GM23338 (cell line): ENCODE measurements at regions not wholly inside any gene's neighbourhood (a gene's known extent, or its start where the extent isn't known, plus 50 kb on each side); places are given as distances from the start of the nearest gene placed in this dataset.

Experiments used
- ATAC-seq: fragments of 200-7000 bp; cut with Tn5 transposase; 3 replicates; pipeline ENCODE4 v1.9.1; 2020
- DNase-seq: peaks from one replicate; pipeline ENCODE4 v3.0.0-alpha.2; 2015; ENCODE audit warnings: low spot score
- H2AFZ ChIP-seq: fragments of 200-600 bp; sonication (generic); 2 replicates; pipeline ENCODE4 v1.8.0; 2016; ENCODE audit warnings: antibody characterized with exemption, mild to moderate bottlenecking, moderate library complexity
- H3F3A ChIP-seq: fragments of 200-600 bp; sonication (generic); replicated peaks from 2 replicates; pipeline ENCODE4 v1.8.0; 2017; ENCODE audit warnings: antibody characterized with exemption, mixed run types, low read depth
- H3K27ac ChIP-seq: fragments of 200-600 bp; sonication (generic); 2 replicates; pipeline ENCODE4 v1.6.1; 2016; ENCODE audit warnings: low read depth
- H3K27me3 ChIP-seq: fragments of 200-600 bp; sonication (generic); 2 replicates; pipeline ENCODE4 v1.8.0; 2016; ENCODE audit warnings: mild to moderate bottlenecking, mixed run types, moderate library complexity; ENCODE audit not compliant: insufficient read depth
- H3K36me3 ChIP-seq: fragments of 200-600 bp; sonication (generic); 2 replicates; pipeline ENCODE4 v1.8.0; 2016; ENCODE audit warnings: mild to moderate bottlenecking; ENCODE audit not compliant: insufficient read depth
- H3K4me1 ChIP-seq: fragments of 200-600 bp; sonication (generic); 2 replicates; pipeline ENCODE4 v1.8.0; 2016; ENCODE audit warnings: mild to moderate bottlenecking, moderate library complexity; ENCODE audit not compliant: insufficient read depth
- H3K4me2 ChIP-seq: fragments of 200-600 bp; sonication (generic); 2 replicates; pipeline ENCODE4 v1.7.1; 2017; ENCODE audit warnings: mixed run types
- H3K4me3 ChIP-seq: fragments of 200-600 bp; sonication (generic); 2 replicates; pipeline ENCODE4 v1.6.1; 2016; ENCODE audit warnings: mixed run types
- H3K79me2 ChIP-seq: fragments of 200-600 bp; sonication (generic); replicated peaks from 2 replicates; pipeline ENCODE4 v1.8.0; 2017; ENCODE audit warnings: mild to moderate bottlenecking; ENCODE audit not compliant: insufficient read depth
- H3K9me2 ChIP-seq: fragments of 200-600 bp; sonication (generic); 2 replicates; pipeline ENCODE4 v1.8.0; 2017; ENCODE audit not compliant: insufficient read depth
- H4K20me1 ChIP-seq: fragments of 200-600 bp; sonication (generic); replicated peaks from 2 replicates; pipeline ENCODE4 v1.8.0; 2017; ENCODE audit warnings: mild to moderate bottlenecking; ENCODE audit not compliant: insufficient read depth
- H3K27ac Mint-ChIP-seq: 2 replicates; pipeline ENCODE4 v1.8.0; 2020; ENCODE audit warnings: inconsistent platforms, mild to moderate bottlenecking, moderate library complexity, mixed read lengths
- H3K27me3 Mint-ChIP-seq: 3 replicates; pipeline ENCODE4 v1.8.0; 2022; ENCODE audit warnings: low read depth, mild to moderate bottlenecking, moderate library complexity, mixed read lengths, inconsistent platforms; ENCODE audit not compliant: insufficient read depth, poor library complexity
- H3K36me3 Mint-ChIP-seq: 3 replicates; pipeline ENCODE4 v1.8.0; 2021; ENCODE audit warnings: low read depth, mild to moderate bottlenecking, inconsistent platforms, moderate library complexity, mixed read lengths
- H3K4me1 Mint-ChIP-seq: 3 replicates; pipeline ENCODE4 v1.8.0; 2020; ENCODE audit warnings: mild to moderate bottlenecking, inconsistent platforms, mixed read lengths
- H3K4me3 Mint-ChIP-seq: 3 replicates; pipeline ENCODE4 v1.8.0; 2021; ENCODE audit warnings: moderate library complexity, mild to moderate bottlenecking, inconsistent platforms, mixed read lengths
- H3K9me3 Mint-ChIP-seq: 3 replicates; pipeline ENCODE4 v1.8.0; 2020; ENCODE audit warnings: moderate library complexity, mild to moderate bottlenecking, inconsistent platforms, mixed read lengths
- CREB1 ChIP-seq: fragments of 250-450 bp; sonication (Bioruptor Pico); IDR thresholded peaks from 2 replicates; pipeline ENCODE4 v1.5.0; 2020; ENCODE audit warnings: low read depth, mild to moderate bottlenecking, moderate library complexity
- EZH2 ChIP-seq: fragments of 200-600 bp; sonication (generic); IDR thresholded peaks from one replicate; pipeline ENCODE4 v1.8.0; 2017; ENCODE audit warnings: antibody characterized with exemption, mild to moderate bottlenecking, low read depth; ENCODE audit not compliant: unreplicated experiment
- EZH2phosphoT487 ChIP-seq: fragments of 200-600 bp; sonication (generic); IDR thresholded peaks from one replicate; pipeline ENCODE4 v1.8.1; 2018; ENCODE audit warnings: antibody characterized with exemption; ENCODE audit not compliant: unreplicated experiment
- JUNB ChIP-seq: IDR thresholded peaks from one replicate; pipeline ENCODE4 v1.6.1; 2016; ENCODE audit warnings: antibody characterized with exemption; ENCODE audit not compliant: unreplicated experiment
- NANOG ChIP-seq: IDR thresholded peaks from 2 replicates; pipeline ENCODE4 v1.6.1; 2016; ENCODE audit warnings: antibody characterized with exemption, borderline replicate concordance
- POLR2AphosphoS5 ChIP-seq: IDR thresholded peaks from 2 replicates; pipeline ENCODE4 v1.6.1; 2016; ENCODE audit warnings: antibody characterized with exemption, low read depth
- STAT1 ChIP-seq: IDR thresholded peaks from one replicate; pipeline ENCODE4 v1.6.1; 2016; ENCODE audit warnings: antibody characterized with exemption; ENCODE audit not compliant: unreplicated experiment
- ZNF114 ChIP-seq: fragments of 250-450 bp; sonication (Bioruptor Pico); IDR thresholded peaks from 2 replicates; pipeline ENCODE4 v1.5.0; 2020; ENCODE audit warnings: mild to moderate bottlenecking, moderate library complexity
- ZNF331 ChIP-seq: fragments of 250-450 bp; sonication (Bioruptor Pico); IDR thresholded peaks from 2 replicates; pipeline ENCODE4 v1.5.0; 2020; ENCODE audit warnings: low read depth, mild to moderate bottlenecking, moderate library complexity
- TF ChIP-seq, protein P1 (sequence below): IDR thresholded peaks from 2 replicates; pipeline ENCODE4 v1.6.1; 2016; ENCODE audit warnings: antibody characterized with exemption
- TF ChIP-seq, protein P2 (sequence below), 2 experiments: fragments of 200-600 bp in 1 of 2; sonication (generic) in 1 of 2; conservative IDR thresholded peaks; 2 replicates each; pipeline versions ENCODE4 v1.5.1 to v1.6.1; 2016 to 2017; ENCODE audit warnings: antibody characterized with exemption in 2 of 2, low read depth in 2 of 2, mild to moderate bottlenecking in 2 of 2, moderate library complexity in 1 of 2
- TF ChIP-seq, protein P3 (sequence below): IDR thresholded peaks from one replicate; pipeline ENCODE4 v1.6.1; 2018; ENCODE audit warnings: antibody characterized with exemption; ENCODE audit not compliant: unreplicated experiment
- TF ChIP-seq, protein P4 (sequence below): fragments of 250-450 bp; sonication (Bioruptor Pico); IDR thresholded peaks from 2 replicates; pipeline ENCODE4 v1.5.0; 2020; ENCODE audit warnings: mild to moderate bottlenecking, moderate library complexity

DNA sequence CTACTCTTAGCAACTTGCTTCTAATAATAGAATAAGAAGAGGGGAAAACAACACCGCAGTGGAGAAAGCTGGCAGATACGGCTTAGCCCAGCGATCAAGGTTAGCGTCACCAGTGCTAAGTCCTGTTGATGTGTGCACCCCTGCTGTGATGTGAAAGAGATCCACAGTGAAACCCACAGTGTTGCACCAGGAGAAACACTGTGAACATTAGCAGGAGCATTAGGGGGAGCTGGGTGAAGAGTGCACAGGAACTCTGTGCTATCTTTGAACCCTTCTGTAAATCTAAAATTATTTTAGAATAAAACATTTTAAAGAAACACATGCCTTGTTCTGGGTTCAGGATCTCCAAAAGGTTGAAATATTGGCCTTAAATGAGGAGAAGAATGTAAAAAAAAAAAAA, 154.1 kb upstream of the UNC5B start:
- TF ChIP-seq, protein P1, sequence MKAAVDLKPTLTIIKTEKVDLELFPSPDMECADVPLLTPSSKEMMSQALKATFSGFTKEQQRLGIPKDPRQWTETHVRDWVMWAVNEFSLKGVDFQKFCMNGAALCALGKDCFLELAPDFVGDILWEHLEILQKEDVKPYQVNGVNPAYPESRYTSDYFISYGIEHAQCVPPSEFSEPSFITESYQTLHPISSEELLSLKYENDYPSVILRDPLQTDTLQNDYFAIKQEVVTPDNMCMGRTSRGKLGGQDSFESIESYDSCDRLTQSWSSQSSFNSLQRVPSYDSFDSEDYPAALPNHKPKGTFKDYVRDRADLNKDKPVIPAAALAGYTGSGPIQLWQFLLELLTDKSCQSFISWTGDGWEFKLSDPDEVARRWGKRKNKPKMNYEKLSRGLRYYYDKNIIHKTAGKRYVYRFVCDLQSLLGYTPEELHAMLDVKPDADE = no peak
- TF ChIP-seq NANOG (no peak), ZNF331 (CRISPR knock-in tag) (no peak), CREB1 (CRISPR knock-in tag) (no peak), POLR2AphosphoS5 (no peak), EZH2phosphoT487 (no peak), ZNF114 (CRISPR knock-in tag) (no peak), JUNB (no peak), EZH2 (no peak), STAT1 (no peak)
- TF ChIP-seq, protein P2, sequence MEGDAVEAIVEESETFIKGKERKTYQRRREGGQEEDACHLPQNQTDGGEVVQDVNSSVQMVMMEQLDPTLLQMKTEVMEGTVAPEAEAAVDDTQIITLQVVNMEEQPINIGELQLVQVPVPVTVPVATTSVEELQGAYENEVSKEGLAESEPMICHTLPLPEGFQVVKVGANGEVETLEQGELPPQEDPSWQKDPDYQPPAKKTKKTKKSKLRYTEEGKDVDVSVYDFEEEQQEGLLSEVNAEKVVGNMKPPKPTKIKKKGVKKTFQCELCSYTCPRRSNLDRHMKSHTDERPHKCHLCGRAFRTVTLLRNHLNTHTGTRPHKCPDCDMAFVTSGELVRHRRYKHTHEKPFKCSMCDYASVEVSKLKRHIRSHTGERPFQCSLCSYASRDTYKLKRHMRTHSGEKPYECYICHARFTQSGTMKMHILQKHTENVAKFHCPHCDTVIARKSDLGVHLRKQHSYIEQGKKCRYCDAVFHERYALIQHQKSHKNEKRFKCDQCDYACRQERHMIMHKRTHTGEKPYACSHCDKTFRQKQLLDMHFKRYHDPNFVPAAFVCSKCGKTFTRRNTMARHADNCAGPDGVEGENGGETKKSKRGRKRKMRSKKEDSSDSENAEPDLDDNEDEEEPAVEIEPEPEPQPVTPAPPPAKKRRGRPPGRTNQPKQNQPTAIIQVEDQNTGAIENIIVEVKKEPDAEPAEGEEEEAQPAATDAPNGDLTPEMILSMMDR (conservative IDR thresholded peaks at IDR 0.05; ENCODE audit: low read depth in 2 of 2) = no peak
- TF ChIP-seq, protein P3, sequence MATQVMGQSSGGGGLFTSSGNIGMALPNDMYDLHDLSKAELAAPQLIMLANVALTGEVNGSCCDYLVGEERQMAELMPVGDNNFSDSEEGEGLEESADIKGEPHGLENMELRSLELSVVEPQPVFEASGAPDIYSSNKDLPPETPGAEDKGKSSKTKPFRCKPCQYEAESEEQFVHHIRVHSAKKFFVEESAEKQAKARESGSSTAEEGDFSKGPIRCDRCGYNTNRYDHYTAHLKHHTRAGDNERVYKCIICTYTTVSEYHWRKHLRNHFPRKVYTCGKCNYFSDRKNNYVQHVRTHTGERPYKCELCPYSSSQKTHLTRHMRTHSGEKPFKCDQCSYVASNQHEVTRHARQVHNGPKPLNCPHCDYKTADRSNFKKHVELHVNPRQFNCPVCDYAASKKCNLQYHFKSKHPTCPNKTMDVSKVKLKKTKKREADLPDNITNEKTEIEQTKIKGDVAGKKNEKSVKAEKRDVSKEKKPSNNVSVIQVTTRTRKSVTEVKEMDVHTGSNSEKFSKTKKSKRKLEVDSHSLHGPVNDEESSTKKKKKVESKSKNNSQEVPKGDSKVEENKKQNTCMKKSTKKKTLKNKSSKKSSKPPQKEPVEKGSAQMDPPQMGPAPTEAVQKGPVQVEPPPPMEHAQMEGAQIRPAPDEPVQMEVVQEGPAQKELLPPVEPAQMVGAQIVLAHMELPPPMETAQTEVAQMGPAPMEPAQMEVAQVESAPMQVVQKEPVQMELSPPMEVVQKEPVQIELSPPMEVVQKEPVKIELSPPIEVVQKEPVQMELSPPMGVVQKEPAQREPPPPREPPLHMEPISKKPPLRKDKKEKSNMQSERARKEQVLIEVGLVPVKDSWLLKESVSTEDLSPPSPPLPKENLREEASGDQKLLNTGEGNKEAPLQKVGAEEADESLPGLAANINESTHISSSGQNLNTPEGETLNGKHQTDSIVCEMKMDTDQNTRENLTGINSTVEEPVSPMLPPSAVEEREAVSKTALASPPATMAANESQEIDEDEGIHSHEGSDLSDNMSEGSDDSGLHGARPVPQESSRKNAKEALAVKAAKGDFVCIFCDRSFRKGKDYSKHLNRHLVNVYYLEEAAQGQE = no peak
- TF ChIP-seq, protein P4, sequence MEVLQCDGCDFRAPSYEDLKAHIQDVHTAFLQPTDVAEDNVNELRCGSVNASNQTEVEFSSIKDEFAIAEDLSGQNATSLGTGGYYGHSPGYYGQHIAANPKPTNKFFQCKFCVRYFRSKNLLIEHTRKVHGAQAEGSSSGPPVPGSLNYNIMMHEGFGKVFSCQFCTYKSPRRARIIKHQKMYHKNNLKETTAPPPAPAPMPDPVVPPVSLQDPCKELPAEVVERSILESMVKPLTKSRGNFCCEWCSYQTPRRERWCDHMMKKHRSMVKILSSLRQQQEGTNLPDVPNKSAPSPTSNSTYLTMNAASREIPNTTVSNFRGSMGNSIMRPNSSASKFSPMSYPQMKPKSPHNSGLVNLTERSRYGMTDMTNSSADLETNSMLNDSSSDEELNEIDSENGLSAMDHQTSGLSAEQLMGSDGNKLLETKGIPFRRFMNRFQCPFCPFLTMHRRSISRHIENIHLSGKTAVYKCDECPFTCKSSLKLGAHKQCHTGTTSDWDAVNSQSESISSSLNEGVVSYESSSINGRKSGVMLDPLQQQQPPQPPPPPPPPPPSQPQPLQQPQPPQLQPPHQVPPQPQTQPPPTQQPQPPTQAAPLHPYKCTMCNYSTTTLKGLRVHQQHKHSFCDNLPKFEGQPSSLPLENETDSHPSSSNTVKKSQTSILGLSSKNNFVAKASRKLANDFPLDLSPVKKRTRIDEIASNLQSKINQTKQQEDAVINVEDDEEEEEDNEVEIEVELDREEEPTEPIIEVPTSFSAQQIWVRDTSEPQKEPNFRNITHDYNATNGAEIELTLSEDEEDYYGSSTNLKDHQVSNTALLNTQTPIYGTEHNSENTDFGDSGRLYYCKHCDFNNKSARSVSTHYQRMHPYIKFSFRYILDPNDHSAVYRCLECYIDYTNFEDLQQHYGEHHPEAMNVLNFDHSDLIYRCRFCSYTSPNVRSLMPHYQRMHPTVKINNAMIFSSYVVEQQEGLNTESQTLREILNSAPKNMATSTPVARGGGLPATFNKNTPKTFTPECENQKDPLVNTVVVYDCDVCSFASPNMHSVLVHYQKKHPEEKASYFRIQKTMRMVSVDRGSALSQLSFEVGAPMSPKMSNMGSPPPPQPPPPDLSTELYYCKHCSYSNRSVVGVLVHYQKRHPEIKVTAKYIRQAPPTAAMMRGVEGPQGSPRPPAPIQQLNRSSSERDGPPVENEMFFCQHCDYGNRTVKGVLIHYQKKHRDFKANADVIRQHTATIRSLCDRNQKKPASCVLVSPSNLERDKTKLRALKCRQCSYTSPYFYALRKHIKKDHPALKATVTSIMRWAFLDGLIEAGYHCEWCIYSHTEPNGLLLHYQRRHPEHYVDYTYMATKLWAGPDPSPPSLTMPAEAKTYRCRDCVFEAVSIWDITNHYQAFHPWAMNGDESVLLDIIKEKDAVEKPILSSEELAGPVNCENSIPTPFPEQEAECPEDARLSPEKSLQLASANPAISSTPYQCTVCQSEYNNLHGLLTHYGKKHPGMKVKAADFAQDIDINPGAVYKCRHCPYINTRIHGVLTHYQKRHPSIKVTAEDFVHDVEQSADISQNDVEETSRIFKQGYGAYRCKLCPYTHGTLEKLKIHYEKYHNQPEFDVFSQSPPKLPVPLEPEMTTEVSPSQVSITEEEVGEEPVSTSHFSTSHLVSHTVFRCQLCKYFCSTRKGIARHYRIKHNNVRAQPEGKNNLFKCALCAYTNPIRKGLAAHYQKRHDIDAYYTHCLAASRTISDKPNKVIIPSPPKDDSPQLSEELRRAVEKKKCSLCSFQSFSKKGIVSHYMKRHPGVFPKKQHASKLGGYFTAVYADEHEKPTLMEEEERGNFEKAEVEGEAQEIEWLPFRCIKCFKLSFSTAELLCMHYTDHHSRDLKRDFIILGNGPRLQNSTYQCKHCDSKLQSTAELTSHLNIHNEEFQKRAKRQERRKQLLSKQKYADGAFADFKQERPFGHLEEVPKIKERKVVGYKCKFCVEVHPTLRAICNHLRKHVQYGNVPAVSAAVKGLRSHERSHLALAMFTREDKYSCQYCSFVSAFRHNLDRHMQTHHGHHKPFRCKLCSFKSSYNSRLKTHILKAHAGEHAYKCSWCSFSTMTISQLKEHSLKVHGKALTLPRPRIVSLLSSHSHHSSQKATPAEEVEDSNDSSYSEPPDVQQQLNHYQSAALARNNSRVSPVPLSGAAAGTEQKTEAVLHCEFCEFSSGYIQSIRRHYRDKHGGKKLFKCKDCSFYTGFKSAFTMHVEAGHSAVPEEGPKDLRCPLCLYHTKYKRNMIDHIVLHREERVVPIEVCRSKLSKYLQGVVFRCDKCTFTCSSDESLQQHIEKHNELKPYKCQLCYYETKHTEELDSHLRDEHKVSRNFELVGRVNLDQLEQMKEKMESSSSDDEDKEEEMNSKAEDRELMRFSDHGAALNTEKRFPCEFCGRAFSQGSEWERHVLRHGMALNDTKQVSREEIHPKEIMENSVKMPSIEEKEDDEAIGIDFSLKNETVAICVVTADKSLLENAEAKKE = no peak
- Mint-ChIP-seq H3K4me3 (no peak overlapping the region), H3K27me3 (peaks cover 12% of the 10 kb centered on the region), H3K4me1 (peaks cover 8% of the 10 kb centered on the region), H3K27ac (no peak overlapping the region), H3K9me3 (no peaks in the 10 kb centered on the region), H3K36me3 (no peaks in the 10 kb centered on the region)
- Histone ChIP-seq H2AFZ (no peak overlapping the region), H4K20me1 (no peaks in the 10 kb centered on the region), H3K36me3 (no peaks in the 10 kb centered on the region), H3K4me1 (no peaks in the 10 kb centered on the region), H3F3A (no peaks in the 10 kb centered on the region), H3K27me3 (no peaks in the 10 kb centered on the region), H3K9me2 (no peaks in the 10 kb centered on the region), H3K27ac (no peak overlapping the region), H3K4me2 (no peak overlapping the region), H3K4me3 (no peak overlapping the region), H3K79me2 (no peaks in the 10 kb centered on the region)
- DNase-seq = no peak
- ATAC-seq = no peak
